Forelimb muscle (tissue), 1 donor: ENCODE measurements at regions not wholly inside any gene's neighbourhood (a gene's known extent, or its start where the extent isn't known, plus 50 kb on each side); places are given as distances from the start of the nearest gene placed in this dataset.

Source experiments
- DNase-seq: peaks from one replicate; pipeline ENCODE4 v3.0.0-alpha.2; 2013; ENCODE audit warnings: low read depth

DNA sequence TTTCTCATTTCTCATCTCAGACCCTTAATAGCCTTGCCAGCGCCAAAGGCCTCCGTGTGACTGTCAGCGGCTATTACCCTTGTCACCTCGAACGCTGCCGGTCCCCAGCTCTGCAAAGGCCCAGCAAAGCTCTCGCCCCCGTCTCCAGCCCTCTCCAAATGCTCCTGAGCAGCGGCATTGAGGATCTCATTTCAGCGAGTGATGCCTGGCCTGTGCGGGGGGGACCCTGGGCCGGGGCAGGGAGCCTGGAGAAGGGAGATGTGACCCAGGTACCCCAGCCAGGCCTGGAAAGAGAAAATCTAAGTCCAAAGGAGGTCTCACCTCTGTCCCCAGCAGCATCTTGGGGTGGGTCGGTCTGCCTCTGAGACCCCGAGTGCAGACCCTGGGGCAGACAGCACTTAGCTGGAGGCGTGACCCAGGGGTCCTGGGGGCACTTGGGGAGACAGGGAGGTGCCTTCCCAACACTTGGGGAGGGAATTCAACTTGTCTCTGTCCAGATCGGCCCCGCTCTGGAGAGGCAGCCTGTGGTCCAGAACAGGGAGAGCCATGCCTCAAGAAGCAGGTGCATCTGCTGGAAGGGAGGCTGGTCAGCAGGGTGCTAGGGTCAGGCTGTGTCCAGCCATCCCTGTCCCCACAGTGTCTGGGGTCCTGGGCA, 521.3 kb downstream of the TBC1D22A start:
- no peak for DNase-seq

DNA sequence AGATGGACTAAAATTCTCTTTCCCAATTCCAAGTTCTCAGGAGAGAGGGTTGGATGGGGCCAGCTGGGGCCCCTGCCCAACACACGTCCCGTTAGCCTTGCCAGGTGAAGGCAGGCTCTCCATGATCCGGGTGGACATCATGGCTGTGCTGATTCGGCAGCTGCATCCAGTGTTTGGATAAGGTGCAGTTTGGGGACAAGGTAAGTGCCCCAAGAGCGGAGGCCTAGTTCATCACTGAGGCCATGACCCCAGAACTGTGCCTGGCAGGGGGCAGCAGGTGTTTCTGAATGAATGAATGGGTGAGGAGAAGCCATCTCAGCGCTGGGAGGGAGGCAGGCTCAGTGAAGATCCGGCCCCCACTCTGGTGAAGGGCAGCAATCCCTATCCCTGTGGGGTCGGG, 520.4 kb downstream of the TBC1D22A start:
- DNase-seq, result no peak

DNA sequence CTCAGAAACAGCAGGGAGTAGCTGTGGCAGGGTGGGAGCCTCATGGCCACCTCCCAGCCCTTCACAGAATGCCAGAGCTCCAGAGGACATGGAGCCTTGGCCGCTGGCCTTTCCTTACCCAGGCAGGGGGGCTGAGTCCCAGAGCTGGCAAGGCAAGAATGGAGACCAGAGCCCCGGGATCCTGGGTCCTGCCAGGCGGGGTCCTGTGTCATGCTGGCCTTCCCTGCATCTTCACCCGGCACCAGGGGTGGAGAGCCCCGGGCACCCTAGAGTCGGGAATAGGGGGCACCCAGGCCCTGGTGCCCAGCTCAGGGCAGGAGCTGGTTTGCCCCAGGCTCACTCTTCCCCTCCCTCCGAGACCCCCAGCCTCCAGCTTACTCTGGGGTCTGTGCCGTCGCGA, 519.9 kb downstream of the TBC1D22A start:
- no peak for DNase-seq

DNA sequence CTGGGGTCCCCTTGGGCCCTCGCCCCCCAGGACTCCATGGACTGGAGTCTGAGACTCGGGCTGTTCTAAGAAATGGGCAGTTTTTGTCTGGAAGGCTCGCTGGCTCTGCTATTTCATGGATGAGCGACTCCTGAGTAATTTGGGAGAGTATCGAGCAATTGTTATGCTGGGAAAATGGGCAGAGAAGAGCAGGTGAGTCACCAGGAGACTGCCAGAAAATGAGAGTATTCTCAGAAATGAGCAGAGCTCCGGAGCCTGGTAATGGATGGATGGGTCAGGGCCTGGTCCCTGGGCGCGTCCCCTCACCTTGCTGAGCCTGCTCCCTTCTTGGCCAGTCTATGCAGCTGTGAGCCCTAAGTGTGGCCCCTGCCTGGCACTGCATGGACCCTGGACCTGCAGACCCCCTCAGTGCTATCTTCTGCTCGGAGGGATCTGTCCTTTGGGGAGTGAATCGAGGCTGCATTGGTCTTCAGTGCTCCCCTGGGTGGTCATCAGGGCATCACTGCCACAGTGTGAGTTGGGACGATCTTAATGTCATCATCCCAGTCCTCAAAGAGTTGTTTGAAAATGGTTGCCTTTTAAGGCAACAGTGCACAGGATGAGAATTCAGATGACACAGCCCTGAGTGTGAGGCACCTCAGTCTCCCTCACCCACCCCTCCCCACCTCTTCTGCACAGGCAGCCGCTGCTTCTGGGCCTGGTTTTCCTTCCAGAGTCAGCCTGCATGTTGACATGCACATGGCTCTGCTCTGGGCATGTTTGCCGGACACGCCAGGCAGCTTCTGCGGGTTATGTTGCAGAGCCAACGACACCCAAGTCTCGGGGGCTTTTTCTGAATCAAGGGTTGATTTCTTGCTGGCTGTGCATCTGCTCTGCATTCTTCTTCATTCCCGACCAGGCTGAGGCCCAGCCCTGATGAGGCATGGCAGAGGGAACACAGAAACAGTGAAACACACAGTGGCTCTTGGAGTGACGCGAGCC, 519.0 kb downstream of the TBC1D22A start:
- no peak for DNase-seq

DNA sequence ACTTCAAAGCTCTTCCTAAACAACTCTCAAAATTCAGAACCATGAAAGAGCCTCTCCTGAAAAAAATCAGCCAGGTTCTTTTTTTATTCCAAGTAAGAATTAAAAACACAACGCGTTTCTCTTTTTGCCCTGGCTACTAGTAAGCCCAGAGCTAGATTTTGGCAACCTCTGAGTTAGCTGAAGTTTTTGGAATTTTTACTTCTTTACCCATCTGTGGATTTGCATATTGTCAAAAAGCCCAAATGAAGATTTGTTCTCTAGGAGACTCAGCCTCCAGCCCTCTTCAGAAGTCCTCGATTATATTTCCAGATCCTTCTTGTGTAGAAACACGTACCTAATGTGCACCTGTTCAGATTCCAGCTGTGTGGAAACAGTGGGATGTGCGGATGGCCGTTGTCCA, 517.9 kb downstream of the TBC1D22A start:
- no peak for DNase-seq

DNA sequence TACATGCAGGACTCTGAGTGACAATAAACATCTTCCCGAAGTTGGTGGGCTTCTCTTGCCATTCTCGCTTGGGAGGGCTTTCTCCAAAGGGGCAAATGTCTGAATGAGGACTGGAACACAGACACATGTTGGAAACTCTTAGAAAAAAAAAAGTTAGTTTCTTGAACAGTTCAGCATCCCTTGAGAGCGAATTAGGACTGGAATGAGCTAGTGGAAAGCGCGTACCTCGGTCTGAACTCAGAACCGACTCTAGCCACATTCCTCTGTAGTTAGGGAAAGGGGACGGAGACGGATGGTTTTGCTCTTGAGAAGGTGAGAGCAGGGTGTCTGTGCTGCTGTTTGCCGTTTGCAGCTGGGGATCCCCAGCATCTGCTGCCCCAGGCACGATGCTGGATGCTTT, 517.3 kb downstream of the TBC1D22A start:
- DNase-seq, result peak; percentile 51

DNA sequence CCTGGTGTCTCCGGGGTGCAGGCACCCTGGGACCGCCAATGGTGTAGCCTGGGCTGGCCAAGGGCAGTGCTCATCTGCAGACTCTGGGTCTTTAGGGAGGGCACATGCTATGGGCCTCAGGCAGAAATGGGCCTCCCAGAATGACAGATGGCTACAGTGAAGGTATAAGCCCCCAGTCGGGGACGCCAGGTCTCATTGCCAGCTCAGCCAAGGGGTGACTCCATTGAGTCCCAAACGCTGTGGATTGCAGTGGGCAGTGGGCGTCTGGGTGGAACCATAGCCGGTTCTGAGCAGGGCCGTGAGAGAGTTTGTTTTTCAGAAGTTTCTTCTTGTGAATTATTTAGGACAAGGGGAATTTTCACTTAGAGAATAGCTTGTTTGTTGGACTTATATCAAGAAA, 516.9 kb downstream of the TBC1D22A start:
- no peak for DNase-seq

DNA sequence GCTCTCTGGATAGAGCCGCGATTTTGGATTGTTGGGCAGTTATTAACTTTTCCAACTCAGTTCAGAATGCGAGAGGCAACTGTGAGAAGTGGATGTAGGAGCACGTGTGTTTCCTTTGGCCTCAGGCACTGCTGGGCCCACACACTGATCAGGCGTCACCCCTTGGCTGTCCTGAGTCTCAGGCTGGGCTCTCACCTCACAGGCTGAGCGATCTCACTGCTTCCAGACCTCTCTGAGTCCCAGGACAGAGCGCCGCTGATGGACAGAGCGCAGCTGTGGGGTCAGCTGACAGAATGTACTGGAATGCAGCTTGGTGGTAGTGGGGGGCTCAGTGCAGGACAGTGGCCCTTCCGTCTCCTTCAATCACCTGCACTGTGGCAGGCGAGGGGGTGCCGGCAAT, 516.2 kb downstream of the TBC1D22A start:
- no peak for DNase-seq

DNA sequence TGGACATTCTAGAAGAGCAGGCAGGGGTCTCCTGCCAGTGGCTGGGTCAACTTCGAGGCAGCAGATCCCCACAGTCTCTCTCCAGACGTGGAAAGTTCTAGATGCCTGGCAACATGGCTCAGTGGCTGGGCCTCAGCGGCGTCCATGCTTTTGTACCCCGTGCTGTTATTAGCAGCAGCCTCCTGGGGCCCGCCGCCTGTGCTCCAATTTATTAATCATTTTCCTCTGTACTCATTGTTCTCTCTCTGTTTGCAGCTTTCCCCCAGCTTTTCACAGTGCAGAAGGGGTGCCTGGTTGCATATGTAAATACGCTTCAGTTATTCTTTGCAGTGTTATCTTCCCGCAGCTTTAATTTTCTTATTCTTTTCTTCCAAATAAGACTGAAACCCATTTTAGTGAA, 515.1 kb downstream of the TBC1D22A start:
- no peak for DNase-seq

DNA sequence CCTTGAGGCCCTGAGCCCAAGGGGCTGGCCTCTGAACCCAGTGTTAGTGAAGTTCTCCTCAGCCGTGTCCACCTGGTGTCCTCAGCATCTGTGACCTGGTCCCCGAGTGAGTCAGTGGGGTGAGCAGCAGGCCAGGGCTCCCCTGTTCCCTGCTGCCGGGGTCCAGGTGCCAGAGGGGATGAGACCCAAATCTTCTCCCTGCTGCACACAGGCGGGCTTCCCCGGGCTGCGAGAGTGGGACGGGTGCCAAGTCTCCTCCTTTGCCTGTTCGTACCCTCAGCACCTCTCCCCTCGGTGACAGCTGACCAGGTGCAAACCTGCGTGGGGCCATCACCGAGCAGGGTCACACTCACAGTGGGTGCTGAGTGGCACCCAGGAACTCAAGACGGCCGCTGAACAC, 514.5 kb downstream of the TBC1D22A start:
- no peak for DNase-seq

DNA sequence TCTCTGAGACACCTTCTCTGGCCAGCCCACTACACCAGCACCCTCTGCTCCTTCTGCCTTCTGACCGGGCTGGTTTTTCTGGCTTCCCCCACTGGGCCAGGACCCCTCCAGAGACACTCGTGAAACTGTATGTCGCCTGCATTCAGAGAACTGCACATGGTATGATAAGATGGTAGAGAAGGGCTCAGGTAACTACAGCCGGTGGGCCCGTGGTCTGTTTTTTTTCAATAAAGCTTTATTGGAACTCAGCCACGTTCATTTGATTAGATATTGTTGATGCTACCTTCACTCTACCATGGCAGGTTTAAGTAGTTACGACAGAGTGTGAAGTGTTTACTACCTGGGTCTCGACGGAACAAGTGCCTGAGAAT, 514.0 kb downstream of the TBC1D22A start:
- DNase-seq, result no peak

DNA sequence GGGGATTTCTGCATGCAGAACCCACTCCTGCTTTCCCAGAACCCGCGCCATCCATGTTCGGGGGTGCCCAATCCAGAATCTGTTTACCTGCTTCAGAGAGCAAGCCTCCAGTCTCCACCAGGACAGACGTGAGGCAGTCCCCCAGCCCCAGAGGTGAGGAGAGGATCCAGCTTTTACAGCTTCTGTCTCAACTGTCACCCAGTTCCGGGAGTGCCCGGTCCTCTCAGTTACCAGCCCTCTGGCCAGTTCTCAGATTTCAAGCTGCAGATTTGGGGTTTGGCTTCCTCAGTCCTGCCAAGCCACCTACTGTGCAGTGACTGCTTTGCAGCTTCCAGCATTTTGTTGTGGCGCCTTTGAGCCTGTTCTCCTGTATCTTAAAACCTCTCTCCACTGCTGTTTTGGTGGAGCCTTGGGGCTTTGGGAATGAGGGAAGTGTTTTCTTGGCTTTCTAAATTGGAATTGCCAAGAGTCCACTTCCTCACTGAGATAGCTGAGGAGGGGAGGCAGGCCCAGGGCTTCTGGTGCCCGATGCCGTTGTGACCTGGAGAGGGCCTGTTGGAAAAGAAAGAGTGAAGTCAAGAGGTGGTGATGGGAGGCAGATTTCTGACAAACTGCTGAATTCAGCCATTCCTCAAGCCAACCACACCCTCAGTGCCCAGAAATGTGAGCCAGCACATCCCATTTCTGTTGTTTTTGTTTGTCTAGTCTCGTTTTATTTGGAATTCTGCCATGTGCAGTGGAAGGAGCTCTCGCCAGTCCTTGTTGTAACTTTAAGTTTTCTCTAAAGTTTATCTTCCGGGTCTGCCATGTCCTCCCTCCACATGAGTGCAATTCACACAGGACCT, 513.4 kb downstream of the TBC1D22A start:
- DNase-seq, result no peak

DNA sequence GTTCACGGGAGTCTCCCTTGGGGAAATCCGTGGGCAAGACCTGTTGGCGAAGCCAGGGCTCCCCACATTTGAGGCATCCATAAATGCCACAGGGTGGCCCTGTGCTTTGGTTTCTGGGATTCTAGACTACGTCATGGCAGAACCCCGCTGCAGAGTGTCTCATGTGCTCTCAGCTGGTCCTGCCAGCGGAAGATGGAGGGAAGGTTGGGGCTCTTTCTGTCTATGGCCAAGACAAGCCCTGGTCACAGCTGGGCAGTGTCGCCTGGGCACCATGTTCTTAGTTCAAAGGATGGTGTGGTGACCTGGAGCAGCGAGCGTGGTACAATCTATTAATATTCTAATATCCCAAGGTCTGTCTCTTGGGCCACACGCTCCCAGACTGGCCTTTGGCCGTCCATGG, 511.7 kb downstream of the TBC1D22A start:
- DNase-seq, result no peak

DNA sequence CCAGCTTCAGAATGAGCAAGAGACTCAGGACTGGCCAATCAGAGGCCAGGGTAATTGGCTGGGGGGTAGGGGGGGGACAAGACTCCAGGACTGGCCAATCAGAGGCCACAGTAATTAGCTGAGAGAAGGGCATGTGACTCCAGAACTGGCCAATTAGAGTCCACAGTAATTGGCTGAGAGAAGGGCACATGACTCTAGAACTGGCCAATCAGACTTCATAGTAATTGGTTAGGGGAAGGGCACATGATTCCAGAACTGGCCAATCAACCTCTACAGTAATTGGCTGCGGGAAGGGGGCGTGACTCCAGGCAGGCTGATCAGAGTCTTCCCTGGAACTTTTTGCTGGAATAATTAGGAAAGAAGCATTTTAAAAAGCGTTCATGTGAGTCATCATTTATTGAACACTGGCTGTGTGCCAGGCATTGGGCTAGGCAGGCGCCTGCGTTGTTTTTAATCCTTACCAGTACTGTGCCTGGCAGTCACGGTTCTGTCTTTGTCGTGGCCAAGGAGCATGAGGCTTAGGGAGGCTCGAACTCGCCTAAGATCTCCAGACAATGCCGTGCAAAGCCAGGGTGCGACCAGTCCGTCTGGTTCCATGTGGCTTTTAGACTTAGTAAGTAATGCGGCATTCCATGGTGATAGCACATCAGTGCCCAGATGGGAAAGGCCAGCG, 508.1 kb downstream of the TBC1D22A start:
- no peak for DNase-seq

DNA sequence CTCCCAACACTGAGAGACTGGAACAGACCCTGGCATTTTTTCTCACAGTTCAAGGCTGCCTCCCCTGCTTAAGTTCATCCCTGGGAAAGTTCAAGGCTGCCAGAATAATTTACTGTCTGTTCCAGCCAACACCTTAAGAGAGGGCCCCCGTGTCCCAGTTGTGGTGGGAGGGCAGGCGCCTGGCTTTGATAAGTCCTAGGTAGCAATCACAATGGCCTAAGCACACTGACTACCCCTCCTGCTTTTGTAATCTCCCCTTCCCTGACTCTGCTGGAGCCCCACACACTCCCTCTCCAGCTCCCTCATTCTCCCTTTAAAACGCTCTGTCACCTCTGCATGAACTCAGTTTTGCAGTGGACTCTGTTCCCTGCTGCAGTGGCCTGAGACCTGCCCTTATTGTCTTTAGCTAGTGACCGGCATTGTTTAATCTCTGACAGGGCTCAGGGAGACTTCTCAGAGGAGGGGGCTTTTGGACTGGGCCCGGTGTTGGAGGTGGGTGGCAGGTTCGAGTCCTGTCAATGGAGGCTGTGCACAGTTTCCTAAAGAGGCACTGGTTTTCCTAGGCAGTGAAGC, 507.2 kb downstream of the TBC1D22A start:
- DNase-seq, result no peak

DNA sequence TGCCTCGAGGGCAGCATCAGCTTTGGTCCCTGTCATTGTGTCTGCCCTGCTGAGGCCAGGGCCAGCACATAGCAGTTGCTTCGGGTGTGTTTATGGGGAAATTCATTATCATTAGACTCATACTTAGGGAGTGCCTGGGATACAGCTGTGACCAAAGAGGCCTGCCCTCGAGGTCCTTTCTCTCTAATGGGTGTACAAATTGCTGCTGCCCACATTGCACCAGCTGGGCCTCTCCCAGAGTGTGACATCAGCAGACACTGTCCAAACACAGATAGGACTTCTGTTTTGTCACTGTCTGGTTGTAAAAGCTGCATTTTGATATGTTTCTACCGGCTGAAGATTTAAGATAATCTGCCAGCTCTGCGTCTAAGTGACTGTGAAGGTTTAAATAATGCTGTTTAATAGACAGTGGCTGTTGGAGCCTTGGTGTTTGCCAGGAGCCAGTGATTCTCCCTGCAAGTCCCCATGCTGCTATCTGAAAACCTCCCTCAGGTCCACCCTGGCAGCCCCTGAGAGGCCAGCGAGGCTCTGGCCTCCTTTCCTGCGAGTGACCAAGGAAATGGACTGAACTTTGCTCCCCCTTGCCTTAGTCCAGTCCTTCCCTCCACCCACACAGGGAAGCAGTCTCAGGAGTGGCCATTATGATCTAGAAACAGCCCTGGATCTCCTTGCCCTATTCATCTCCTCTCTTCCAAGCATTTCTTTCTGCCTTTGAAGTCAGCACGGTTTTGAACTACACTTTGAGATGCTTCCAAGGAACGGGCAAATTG, 505.2 kb downstream of the TBC1D22A start:
- DNase-seq, result no peak

DNA sequence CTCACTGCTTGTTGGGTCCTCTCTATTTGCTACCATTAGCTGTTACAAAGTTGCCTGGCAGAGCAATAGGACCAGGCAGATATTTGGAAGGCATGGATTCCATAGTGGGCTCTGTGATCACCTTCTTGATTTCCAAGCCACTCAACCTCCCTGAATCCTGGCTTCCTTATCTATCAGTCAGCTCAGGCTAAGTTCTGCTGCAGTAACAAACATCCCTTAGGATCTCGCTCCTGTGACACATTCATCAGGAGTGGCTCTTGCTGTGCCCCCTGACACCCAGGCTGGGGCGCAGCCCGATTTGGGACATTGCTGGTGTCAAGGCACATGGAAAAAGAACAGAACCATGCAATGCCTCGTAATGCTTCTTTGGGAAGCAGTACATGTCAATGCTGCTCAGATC, 503.9 kb downstream of the TBC1D22A start:
- no peak for DNase-seq

DNA sequence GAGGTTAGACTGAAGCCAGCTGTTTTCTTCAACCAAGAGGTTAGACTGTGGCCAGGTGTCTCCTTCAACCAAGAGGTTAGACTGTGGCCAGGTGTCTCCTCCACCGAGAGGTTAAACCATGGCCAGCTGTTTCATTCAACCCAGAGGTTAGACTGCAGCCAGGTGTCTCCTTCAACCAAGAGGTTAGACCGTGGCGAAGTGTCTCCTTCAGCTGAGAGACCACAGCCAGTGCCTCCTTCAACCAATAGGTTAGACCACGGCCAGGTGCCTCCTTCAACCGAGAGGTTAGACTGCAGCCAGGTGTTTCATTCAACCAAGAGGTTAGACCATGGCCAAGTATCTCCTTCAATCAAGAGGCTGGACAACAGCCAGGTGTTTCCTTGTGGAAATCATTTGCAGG, 498.1 kb downstream of the TBC1D22A start:
- no peak for DNase-seq

DNA sequence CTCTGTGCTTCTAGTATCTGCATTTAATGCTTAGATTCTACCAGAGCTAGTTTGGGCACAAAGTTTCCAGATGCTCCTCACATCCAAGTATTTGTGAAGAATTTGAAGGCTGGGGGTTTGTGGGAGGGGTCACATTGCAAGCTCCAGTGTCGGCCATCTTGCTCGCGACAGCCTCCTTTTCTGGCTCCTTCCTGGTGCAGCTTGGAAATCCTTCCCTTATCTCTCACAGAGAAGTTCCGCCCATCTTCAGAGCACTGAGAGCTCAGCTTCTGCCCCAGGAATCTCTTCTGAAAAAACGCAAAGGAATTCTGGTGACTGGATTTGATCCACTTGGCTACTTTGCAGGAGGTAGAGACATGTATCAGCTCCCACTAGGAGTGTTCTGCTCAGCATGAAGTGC, 497.5 kb downstream of the TBC1D22A start:
- no peak for DNase-seq

DNA sequence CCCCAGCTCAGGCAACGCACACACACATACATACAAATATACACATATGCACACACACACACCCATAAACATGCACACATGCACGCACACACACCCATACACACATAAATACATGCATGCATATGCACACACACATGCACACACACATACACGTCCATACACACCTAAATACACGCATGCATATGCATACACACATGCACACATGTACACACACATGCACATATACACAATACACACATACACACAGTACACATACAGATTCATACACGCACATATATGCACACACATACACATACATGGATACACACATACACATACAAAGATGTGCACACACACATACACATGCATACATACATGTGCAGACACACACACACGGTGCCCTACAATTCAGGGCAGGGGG, 496.6 kb downstream of the TBC1D22A start:
- no peak for DNase-seq

DNA sequence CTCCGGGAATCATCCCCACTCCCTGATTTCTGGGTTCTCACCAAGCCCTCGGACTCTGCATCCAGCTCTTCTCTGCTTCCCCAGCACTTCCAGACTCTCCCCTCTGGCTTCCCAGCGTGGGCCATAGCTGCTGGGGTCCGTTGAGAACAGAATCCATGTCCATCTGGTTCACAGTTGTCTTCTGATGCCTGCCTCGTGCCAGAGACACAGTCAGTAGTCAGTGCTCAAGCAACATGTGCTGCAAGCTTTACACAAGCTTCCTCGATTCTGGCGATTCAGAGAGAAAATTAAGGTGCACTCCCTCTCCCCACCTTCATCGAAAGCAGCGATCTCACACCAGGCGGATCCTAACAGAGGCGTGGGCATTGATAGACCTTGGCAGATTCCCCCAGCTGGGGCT, 495.5 kb downstream of the TBC1D22A start:
- DNase-seq, result no peak
